Heart right ventricle (tissue), 16 donors: ENCODE measurements at regions not wholly inside any gene's neighbourhood (a gene's known extent, or its start where the extent isn't known, plus 50 kb on each side); places are given as distances from the start of the nearest gene placed in this dataset.

Experiments
- ATAC-seq, 8 donors: fragments of 200-7000 bp; cut with Tn5 transposase; one replicate each; pipeline ENCODE4 v1.9.1; 2020; ENCODE audit warnings: mild to moderate bottlenecking in 8 of 8, moderate library complexity in 8 of 8, moderate number of reproducible peaks in 1 of 8
- DNase-seq, 2 donors: peaks; one replicate each; pipeline ENCODE4 v3.0.0-alpha.2; 2020
- H3K27ac ChIP-seq, 10 donors: fragments of 200-600 bp; sonication (generic) in 2 of 10; one replicate each; pipeline versions ENCODE4 v1.5.0 to v1.8.0; 2020 to 2022; ENCODE audit warnings: mild to moderate bottlenecking in 3 of 10
- H3K27me3 ChIP-seq, 7 donors: fragments of 200-600 bp; one replicate each; pipeline ENCODE4 v1.8.0; 2021 to 2022; ENCODE audit warnings: mild to moderate bottlenecking in 2 of 7
- H3K36me3 ChIP-seq, 9 donors: fragments of 200-600 bp; sonication (generic) in 1 of 9; one replicate each; pipeline versions ENCODE4 v1.5.0 to v1.8.0; 2020 to 2022; ENCODE audit warnings: mild to moderate bottlenecking in 2 of 9
- H3K4me1 ChIP-seq, 9 donors: fragments of 200-600 bp; sonication (generic) in 1 of 9; one replicate each; pipeline versions ENCODE4 v1.5.0 to v1.8.0; 2020 to 2022; ENCODE audit warnings: mild to moderate bottlenecking in 4 of 9
- H3K4me3 ChIP-seq, 10 donors: fragments of 200-600 bp; sonication (generic) in 2 of 10; one replicate each; pipeline versions ENCODE4 v1.5.0 to v1.8.0; 2020 to 2022; ENCODE audit warnings: mild to moderate bottlenecking in 7 of 10, moderate library complexity in 2 of 10
- H3K9me3 ChIP-seq, 11 donors: fragments of 200-600 bp in 10 of 11; sonication (generic) in 2 of 11; one replicate each; pipeline versions ENCODE4 v1.5.0 to v1.8.0; 2013 to 2022; ENCODE audit warnings: mild to moderate bottlenecking in 2 of 11, control low read depth in 1 of 11, moderate library complexity in 1 of 11
- CTCF ChIP-seq, 9 donors: fragments of 200-600 bp; sonication (generic) in 2 of 9; IDR thresholded peaks; one replicate each; pipeline versions ENCODE4 v1.5.0 to v1.8.0; 2021 to 2022; ENCODE audit warnings: antibody characterized with exemption in 9 of 9, mild to moderate bottlenecking in 5 of 9, moderate library complexity in 1 of 9
- WGBS, 2 donors: extraction: QIAGEN DNeasy Blood & Tissue Kit; methylation state at CpG; one replicate each; pipeline ENCODE4 v1.1.7; 2013; ENCODE audit warnings: inconsistent platforms in 1 of 2; 5-methylcytosine and 5-hydroxymethylcytosine counted together
- intact Hi-C, 10 donors: fragments of 100-400 bp; cut with DNase I; formaldehyde crosslinking; loops; one replicate each; pipeline versions ENCODE4 v1.11.1 to v1.14.2; 2022
- donor health status: Arrhythmogenic right ventricular cardiomyopathy.
- donor health status: ischemic (EF 13 %, LVEDD 7.1; RV severe dilation, severe dysfunction).
- donor health status: healthy with polysubstance abuse.
- donor health status: DM: no; HTN: yes; CAD: no.
- donor health status: DM: no; HTN: no; CAD: no.
- donor health status: ischemic (EF 25% LVEDD 6.9; RV normal size, moderate dysfunction).
- donor health status: ischemic (EF 25% LVEDD 5.7; RV mildly dilated, moderate dysfunction).
- donor health status: healthy.
- donor health status: DM: yes; HTN: yes; CAD: no.
- donor health status: Ischemic cardiomyopathy.
- donor health status: ischemic (EF 35%, LVEDD 5.7; RV mildly dilated, moderate dysfunction).
- donor health status: nonischemic (EF 11% LVEDD 7.7; RV severe dilation, severe dysfunction).
- donor health status: DM: yes; HTN: yes; CAD: no.
- donor health status: PGD.
- donor health status: ischemic (EF 29% LVEDD 5.4; RV normal size, mild dysfunction).
- donor health status: nonischemic (EF 23%, LVEDD 6.1; RV moderate dilation, normal function).

- ATAC-seq: no peak
- DNase-seq: no peak
- Histone ChIP-seq H3K4me1 (peaks cover 3 to 31% (median 14%) of the 10 kb centered on the region in 9 donors), H3K9me3 (no peaks in the 10 kb centered on the region), H3K27me3 (no peaks in the 10 kb centered on the region), H3K36me3 (no peaks in the 10 kb centered on the region), H3K4me3 (no peak overlapping the region), H3K27ac (no peak overlapping the region)
- 98 to 100% methylated on average over 2 of the region's 2 CpGs for WGBS, 2 donors
- TF ChIP-seq CTCF (IDR thresholded peaks at IDR 0.05): no peak
- intact Hi-C loops: no loop called here
Measured at GRCh38 chr1:58925247-58925646, 141.4 kb upstream of the JUN start.

GRCh38 chr1:58926152-58926551, 142.3 kb upstream of the JUN start:
- Histone ChIP-seq H3K27ac (no peak overlapping the region), H3K36me3 (no peaks in the 10 kb centered on the region), H3K4me3 (no peak overlapping the region), H3K27me3 (no peaks in the 10 kb centered on the region), H3K9me3 (no peaks in the 10 kb centered on the region), H3K4me1 (peaks cover 3 to 24% (median 14%) of the 10 kb centered on the region in 9 donors)
- ATAC-seq: no peak
- intact Hi-C loops: no loop called here
- DNase-seq: no peak
- WGBS, 2 donors: 39 to 48% methylated on average over 1 of the region's 1 CpG
- no peak for TF ChIP-seq CTCF (IDR thresholded peaks at IDR 0.05)

GRCh38 chr1:58927041-58927721, 143.3 kb upstream of the JUN start:
- ATAC-seq (no peak), DNase-seq (no peak)
- WGBS, 2 donors: 73 to 77% methylated on average over 4 of the region's 4 CpGs
- Histone ChIP-seq H3K9me3 (no peaks in the 10 kb centered on the region), H3K4me1 (peaks cover 3 to 19% (median 10%) of the 10 kb centered on the region in 9 donors), H3K4me3 (no peak overlapping the region), H3K36me3 (no peaks in the 10 kb centered on the region), H3K27me3 (no peaks in the 10 kb centered on the region), H3K27ac (no peak overlapping the region)
- intact Hi-C loops: no loop called here
- TF ChIP-seq CTCF (IDR thresholded peaks at IDR 0.05): no peak

GRCh38 chr1:58927722-58928085, 143.9 kb upstream of the JUN start:
- DNase-seq (no peak), ATAC-seq (no peak)
- H3K27ac ChIP-seq: no peak overlapping the region
- H3K9me3 ChIP-seq: no peaks in the 10 kb centered on the region
- TF ChIP-seq CTCF (IDR thresholded peaks at IDR 0.05): no peak
- intact Hi-C loops: no loop called here
- WGBS, 2 donors: 97 to 98% methylated on average over 3 of the region's 3 CpGs
- H3K4me3 ChIP-seq: no peak overlapping the region
- no peaks in the 10 kb centered on the region for H3K27me3 ChIP-seq
- H3K4me1 ChIP-seq: peaks cover 0 to 19% (median 5%) of the 10 kb centered on the region in 9 donors
- no peaks in the 10 kb centered on the region for H3K36me3 ChIP-seq
